ENCODE measurements at regions not wholly inside any gene's neighbourhood (a gene's known extent, or its start where the extent isn't known, plus 50 kb on each side); places are given as distances from the start of the nearest gene placed in this dataset.
"Not testable (repeated sequence)": the region's sequence is repeated elsewhere in the genome, so short reads cannot be mapped to it uniquely, and the experiment has no call there.

DNA sequence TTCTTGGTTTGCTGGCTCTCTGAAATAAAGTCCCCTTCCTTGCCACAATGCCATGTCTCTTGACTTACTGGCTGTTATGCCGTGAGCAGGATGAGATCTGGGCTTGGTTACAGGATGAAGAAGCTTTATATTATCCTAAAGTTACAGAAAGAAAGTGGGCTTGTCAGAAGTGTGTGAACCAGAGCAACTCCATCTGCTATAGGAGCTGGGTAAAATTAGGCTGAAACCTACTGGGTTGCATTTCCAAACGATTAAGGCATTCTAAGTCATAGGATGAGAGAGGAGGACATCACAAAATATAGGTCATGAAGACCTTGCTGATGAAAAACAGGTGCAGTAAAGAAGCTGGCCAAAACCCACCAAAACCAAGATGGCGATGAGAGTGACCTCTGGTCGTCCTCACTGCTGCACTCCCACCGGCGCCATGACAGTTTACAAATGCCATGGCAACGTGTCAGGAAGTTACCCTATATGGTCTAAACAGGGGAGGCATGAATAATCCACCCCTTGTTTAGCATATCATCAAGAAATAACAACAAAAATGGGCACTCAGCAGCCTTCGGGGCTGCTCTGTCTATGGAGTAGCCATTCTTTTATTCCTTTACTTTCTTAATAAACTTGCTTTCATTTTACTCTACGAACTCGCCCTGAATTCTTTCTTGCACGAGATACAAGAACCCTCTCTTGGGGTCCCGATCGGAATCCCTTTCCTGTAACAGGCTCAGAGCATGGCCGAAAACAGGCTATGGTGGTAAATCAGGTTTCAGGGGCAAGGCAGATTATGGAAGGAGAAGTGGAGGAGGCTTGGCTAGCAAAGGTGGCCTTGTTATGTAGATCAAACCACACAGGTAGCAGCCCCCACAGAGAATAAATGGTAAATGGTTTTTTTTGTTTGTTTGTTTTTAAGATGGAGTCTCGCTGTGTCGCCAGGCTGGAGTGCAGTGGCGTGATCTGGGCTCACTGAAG, 81.3 kb upstream of the C16orf82 start:
- no peak for DNase-seq (ENCODE audit: low spot score)

DNA sequence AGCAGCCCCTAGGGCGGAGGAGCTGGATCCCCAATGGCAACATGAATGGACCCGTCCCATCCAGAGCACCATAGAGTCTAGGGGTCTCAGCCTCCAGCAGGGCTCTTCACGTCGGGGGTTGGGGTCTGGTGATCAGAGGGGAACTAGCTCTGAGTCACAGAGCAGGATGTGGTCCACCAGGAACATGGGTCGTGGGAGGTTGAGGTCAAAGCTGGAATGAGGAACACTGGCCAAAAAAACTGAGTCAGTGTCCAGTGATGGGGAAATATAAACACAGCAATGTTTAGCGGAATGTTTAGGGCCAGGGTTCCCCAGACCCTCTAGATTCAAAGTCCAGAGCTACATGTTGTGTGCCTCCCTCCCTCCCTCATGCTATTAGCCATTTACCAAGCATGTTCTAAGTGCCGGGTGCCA, 79.1 kb upstream of the C16orf82 start:
- no peak for DNase-seq (ENCODE audit: low spot score)

DNA sequence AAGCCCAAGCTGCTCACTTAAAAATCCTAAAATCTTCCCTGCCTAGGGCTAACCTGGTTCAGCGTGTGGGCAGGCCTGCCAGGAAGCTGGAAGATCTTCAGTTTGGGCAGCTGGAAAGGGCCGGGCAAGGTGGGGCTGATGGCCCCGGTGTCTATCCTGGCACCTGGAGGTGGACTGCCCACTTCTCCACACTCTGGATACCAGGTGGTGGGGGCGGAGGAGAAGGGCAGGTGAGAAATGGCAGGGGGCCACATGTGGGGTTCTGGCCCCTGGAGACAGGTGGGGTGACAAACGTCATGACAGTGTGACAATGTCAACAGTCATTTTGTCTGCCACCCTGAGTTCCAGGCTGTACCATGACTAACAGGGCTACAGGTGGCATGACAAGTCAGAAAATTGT, 78.5 kb upstream of the C16orf82 start:
- no peak for DNase-seq (ENCODE audit: low spot score)

DNA sequence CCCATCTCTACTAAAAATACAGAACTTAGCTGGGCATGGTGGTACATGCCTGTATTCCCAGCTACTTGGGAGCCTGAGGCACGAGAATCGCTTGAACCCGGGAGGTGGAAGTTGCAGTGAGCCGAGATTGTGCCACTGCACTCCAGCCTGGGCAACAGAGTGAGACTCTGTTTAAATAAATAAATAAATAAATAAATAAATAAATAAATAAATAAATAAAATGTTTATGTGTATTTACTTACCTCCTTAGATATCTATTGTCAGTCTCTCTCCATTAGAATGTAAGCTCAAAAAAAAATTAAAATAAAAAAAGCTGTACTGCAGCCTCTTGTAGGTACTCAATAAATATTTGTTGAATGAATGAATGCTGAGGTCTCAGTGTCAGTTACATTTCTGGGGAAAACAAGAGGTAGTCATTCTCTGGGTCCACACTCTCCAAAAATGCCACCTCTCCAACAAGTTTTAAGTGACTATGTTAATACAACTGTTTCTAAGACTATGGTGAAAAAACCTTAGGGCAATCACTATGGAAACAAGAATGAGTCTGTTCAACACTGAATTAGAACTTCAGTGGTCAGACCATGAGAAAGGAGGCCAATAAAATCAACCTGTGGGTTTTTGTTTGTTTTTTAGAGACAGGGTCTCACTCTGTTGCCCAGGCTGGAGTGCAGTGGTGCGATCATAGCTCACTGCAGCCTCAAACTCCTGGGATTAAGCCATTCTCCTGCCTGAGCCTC, 76.2 kb upstream of the C16orf82 start:
- not testable (repeated sequence) for DNase-seq (ENCODE audit: low spot score)

DNA sequence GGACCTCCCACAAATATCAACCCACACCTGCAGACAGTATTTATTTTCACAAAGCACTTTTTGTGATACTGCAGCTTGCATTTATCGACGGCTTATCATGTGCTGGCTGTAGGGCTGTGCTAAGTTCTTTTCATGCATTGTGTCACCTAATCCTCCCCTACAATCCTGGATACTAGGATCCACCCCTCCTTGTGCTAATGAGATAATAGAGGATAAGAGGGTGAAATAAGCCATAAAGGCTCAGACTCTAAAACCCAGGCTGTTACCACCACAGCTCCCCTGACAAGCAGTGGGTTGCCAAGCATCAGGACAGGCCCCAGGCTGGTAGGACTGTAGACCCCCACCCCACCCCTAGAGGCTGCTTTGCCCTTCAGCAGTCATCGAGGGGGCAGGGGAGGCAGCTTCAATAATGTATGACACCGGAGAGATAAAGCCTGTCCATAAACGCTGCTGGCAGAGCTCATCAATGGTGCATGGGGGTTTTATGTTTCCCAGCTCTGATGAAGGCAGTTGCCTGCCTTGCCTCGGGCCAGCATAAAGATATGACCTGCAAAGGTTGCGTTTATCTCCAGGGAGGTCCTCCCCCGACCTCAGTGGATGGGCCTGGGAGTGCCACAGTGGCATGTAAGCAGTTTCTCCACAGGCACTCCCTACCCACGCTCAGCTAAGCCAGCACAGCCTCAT, 73.9 kb upstream of the C16orf82 start:
- no peak for DNase-seq (ENCODE audit: low spot score)

DNA sequence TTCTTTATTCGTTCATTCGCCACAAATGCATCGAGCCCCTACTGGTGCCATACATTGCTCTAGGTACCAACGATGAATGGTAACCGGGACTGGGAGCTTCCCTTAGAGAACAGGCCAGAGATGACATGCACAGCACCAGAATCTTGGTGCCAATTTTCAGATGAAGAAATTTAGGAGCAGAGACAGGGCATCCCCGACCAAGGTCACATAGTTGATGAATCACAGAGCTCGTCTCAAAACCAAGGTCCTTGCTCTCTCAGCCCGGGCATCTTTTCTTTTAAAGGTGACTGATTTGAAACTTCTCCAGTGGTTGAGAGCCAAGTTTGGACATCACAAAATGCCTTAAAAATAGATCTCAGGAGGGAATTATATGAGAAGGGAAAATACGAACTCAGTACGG, 73.2 kb upstream of the C16orf82 start:
- no peak for DNase-seq (ENCODE audit: low spot score)

DNA sequence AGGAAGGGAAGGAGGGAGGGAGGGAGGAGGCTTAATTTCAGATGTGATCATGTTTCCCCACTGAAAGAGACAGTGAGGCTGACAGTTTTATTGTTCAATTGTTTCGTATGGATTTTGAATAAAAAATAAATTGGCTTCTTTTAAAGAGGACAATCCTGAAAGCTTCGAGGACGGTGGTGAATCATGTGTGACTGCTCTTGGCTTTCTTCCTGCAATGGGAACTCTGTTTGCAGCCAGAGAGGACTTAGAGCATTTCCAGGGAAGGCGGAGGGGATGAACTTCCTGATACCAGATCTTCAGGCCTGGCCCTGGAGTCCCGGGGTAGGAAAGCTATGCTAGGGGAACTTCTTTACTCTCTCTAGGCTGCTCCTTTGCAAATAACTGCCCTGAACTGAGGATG, 72.8 kb upstream of the C16orf82 start:
- DNase-seq (ENCODE audit: low spot score) = no peak

DNA sequence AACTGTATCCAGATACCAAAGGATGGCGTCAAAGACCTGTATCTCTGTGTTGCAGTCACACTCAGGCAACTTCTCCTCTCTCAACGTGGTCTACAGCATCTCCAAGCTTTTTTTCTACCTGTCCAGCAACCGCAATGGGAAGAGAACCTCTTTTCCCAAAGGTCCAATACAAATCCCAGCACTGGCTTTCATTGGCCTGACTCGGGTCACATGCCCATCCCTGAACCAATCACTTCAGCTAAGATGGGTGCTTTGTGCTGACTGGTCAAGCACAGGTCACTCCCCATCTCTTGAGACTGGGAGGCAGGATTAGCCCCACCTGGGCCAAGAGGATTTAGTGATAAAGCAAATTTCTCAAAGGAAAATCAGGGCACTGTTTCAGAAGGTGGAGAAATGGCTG, 71.2 kb upstream of the C16orf82 start:
- no peak for DNase-seq (ENCODE audit: low spot score)

DNA sequence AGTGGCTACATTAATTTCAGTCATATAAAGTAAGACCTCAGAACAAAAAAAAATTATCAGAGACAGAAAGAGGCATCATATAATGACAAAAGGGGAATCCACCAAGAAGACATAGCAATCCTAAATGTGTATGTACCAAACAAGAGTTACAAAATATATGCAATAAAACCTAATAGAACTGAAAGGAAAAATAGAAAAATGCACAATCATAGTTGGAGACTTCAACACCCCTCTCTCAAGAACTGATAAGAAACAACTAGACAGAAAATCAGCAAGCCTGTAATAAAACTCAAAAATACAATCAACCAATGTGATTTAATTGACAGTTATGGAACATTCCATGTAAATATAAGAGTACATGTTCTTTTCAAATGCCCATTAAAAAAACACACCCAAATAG, 61.3 kb upstream of the C16orf82 start:
- no peak for DNase-seq (ENCODE audit: low spot score)
